WERI-Rb-1 (cell line): ENCODE measurements at regions not wholly inside any gene's neighbourhood (a gene's known extent, or its start where the extent isn't known, plus 50 kb on each side); places are given as distances from the start of the nearest gene placed in this dataset.

Experiments
- DNase-seq: peaks from one replicate; pipeline ENCODE4 v3.0.0-alpha.2; 2020
- H3K27ac ChIP-seq: fragments of 250-450 bp; sonication (Bioruptor Pico); 2 replicates; pipeline ENCODE4 v1.5.1; 2020; ENCODE audit warnings: mild to moderate bottlenecking, moderate library complexity
- H3K27me3 ChIP-seq: fragments of 250-450 bp; sonication (Bioruptor Pico); 2 replicates; pipeline ENCODE4 v1.5.1; 2021; ENCODE audit warnings: mild to moderate bottlenecking, low read depth, moderate library complexity; ENCODE audit not compliant: insufficient read depth, severe bottlenecking
- H3K36me3 ChIP-seq: fragments of 250-450 bp; sonication (Bioruptor Pico); 2 replicates; pipeline ENCODE4 v1.5.1; 2020; ENCODE audit warnings: mild to moderate bottlenecking, moderate library complexity
- H3K4me3 ChIP-seq: 2 replicates; pipeline ENCODE4 v1.5.1; 2011; ENCODE audit warnings: low read depth, mild to moderate bottlenecking, control low read depth, low read length
- H3K9me3 ChIP-seq: fragments of 250-450 bp; sonication (Bioruptor Pico); 2 replicates; pipeline ENCODE4 v1.5.1; 2021; ENCODE audit warnings: mild to moderate bottlenecking, moderate library complexity; ENCODE audit not compliant: severe bottlenecking
- CTCF ChIP-seq: IDR thresholded peaks from 2 replicates; pipeline ENCODE4 v1.5.1; 2011; ENCODE audit warnings: low read depth, mild to moderate bottlenecking, control low read depth, inconsistent platforms, low read length

- H3K9me3 ChIP-seq: no peaks in the 10 kb centered on the region
- no peaks in the 10 kb centered on the region for H3K36me3 ChIP-seq
- H3K4me3 ChIP-seq: no peak overlapping the region
- no peak for TF ChIP-seq CTCF
- no peaks in the 10 kb centered on the region for H3K27me3 ChIP-seq
- no peak overlapping the region for H3K27ac ChIP-seq
- no peak for DNase-seq
Observed at GRCh38 chr11:104570078-104570701, 328.1 kb downstream of the CASP12 start.

GRCh38 chr11:104565583-104565961 is 332.7 kb downstream of the CASP12 start:
- Histone ChIP-seq H3K9me3 (no peaks in the 10 kb centered on the region), H3K27me3 (no peaks in the 10 kb centered on the region), H3K4me3 (no peak overlapping the region), H3K36me3 (no peaks in the 10 kb centered on the region), H3K27ac (no peak overlapping the region)
- DNase-seq: no peak
- no peak for TF ChIP-seq CTCF

GRCh38 chr11:104564921-104565582 is 333.2 kb downstream of the CASP12 start:
- H3K27ac ChIP-seq: no peak overlapping the region
- DNase-seq: no peak
- no peaks in the 10 kb centered on the region for H3K9me3 ChIP-seq
- H3K4me3 ChIP-seq: no peak overlapping the region
- no peaks in the 10 kb centered on the region for H3K36me3 ChIP-seq
- TF ChIP-seq CTCF: no peak
- H3K27me3 ChIP-seq: no peaks in the 10 kb centered on the region

GRCh38 chr11:104556606-104557301 is 341.5 kb downstream of the CASP12 start:
- TF ChIP-seq CTCF: no peak
- H3K4me3 ChIP-seq: no peak overlapping the region
- H3K27me3 ChIP-seq: no peaks in the 10 kb centered on the region
- no peak overlapping the region for H3K27ac ChIP-seq
- H3K36me3 ChIP-seq: no peaks in the 10 kb centered on the region
- H3K9me3 ChIP-seq: no peaks in the 10 kb centered on the region
- no peak for DNase-seq

- no peak for DNase-seq
- no peak overlapping the region for H3K27ac ChIP-seq
- H3K9me3 ChIP-seq: no peaks in the 10 kb centered on the region
- no peaks in the 10 kb centered on the region for H3K27me3 ChIP-seq
- no peak for TF ChIP-seq CTCF
- no peak overlapping the region for H3K4me3 ChIP-seq
- no peaks in the 10 kb centered on the region for H3K36me3 ChIP-seq
Observed at GRCh38 chr11:104549019-104549418, 349.2 kb downstream of the CASP12 start.
